Esophagus muscularis mucosa (tissue), 4 donors: ENCODE measurements at regions not wholly inside any gene's neighbourhood (a gene's known extent, or its start where the extent isn't known, plus 50 kb on each side); places are given as distances from the start of the nearest gene placed in this dataset.
"Not testable (repeated sequence)": the region's sequence is repeated elsewhere in the genome, so short reads cannot be mapped to it uniquely, and the experiment has no call there.

Source experiments
- DNase-seq: peaks from one replicate; pipeline ENCODE4 v3.0.0-alpha.2; 2017; ENCODE audit errors: extremely low spot score
- H3K27ac ChIP-seq, 4 donors: fragments of 200-600 bp; sonication (generic); replicated peaks in 1 of 4; 1 replicate in 3 of 4; 2 replicates in 1 of 4; pipeline ENCODE4 v1.5.1; 2016 to 2019; ENCODE audit warnings: mild to moderate bottlenecking in 1 of 4
- H3K27me3 ChIP-seq, 4 donors: fragments of 200-600 bp; sonication (generic); one replicate each; pipeline versions ENCODE4 v1.5.1 to v1.6.0; 2016 to 2019
- H3K36me3 ChIP-seq, 4 donors: fragments of 200-600 bp; sonication (generic); one replicate each; pipeline ENCODE4 v1.5.1; 2016 to 2019
- H3K4me1 ChIP-seq, 4 donors: fragments of 200-600 bp; sonication (generic); one replicate each; pipeline ENCODE4 v1.5.1; 2016 to 2019
- H3K4me3 ChIP-seq, 4 donors: fragments of 200-600 bp; sonication (generic); 1 replicate in 2 of 4; 2 replicates in 2 of 4; pipeline ENCODE4 v1.5.1; 2016 to 2019; ENCODE audit warnings: mild to moderate bottlenecking in 4 of 4, moderate library complexity in 1 of 4
- H3K9me3 ChIP-seq, 4 donors: fragments of 200-600 bp; sonication (generic); 1 replicate in 3 of 4; 2 replicates in 1 of 4; pipeline ENCODE4 v1.5.1; 2016 to 2019
- EP300 ChIP-seq: sonication (generic); formaldehyde crosslinking; IDR thresholded peaks from one replicate; pipeline ENCODE4 v1.6.1; 2017; ENCODE audit warnings: antibody characterized with exemption
- POLR2A ChIP-seq: fragments of 450-650 bp; IDR thresholded peaks from one replicate; pipeline ENCODE4 v1.6.1; 2017; ENCODE audit warnings: antibody characterized with exemption, moderate library complexity, mild to moderate bottlenecking, low read depth
- POLR2AphosphoS5 ChIP-seq, 2 donors: sonication (generic); formaldehyde crosslinking; IDR thresholded peaks; one replicate each; pipeline ENCODE4 v1.6.1; 2017; ENCODE audit warnings: antibody characterized with exemption in 2 of 2
- WGBS: methylation state at CpG from one replicate; pipeline ENCODE4 v1.1.5; 2018; 5-methylcytosine and 5-hydroxymethylcytosine counted together
- intact Hi-C: fragments of 100-400 bp; cut with DNase I; formaldehyde crosslinking; loops from one replicate; pipeline ENCODE4 v1.15.1; 2023
- TF ChIP-seq, protein P1 (sequence below), 3 experiments: fragments of 200-600 bp in 2 of 3; fragments of 450-650 bp in 1 of 3; sonication (generic) in 2 of 3; IDR thresholded peaks; one replicate each; pipeline ENCODE4 v1.5.1; 2017 to 2019; ENCODE audit warnings: antibody characterized with exemption in 3 of 3, mild to moderate bottlenecking in 2 of 3, moderate library complexity in 1 of 3

DNA sequence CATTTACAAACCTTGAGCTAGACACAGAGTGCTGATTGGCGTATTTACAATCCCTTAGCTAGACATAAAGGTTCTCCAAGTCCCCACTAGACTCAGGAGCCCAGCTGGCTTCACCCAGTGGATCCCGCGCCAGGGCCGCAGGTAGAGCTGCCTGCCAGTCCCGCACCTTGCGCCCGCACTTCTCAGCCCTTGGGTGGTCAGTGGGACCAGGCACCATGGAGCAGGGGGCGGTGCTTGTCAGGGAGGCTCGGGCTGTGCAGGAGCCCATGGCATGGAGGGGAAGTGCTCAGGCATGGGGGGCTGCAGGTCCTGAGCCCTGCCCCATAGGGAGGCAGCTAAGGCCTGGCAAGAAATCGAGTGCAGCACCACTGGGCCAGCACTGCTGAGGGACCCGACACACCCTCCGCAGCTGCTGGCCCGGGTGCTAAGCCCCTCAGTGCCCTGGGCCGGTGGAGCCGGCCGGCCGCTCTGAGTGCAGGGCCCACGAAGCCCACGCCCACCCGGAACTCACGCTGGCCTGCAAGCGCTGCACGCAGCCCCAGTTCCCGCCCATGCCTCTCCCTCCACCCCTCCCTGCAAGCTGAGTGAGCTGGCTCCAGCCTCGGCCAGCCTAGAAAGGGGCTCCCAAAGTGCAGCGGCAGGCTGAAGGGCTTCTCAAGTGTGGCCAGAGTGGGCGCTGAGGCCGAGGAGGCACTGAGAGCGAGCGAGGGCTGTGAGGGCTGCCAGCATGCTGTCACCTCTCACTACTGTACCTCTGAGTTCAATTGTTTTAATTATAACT, 1213.9 kb downstream of the OTOL1 start:
- Histone ChIP-seq H3K4me1 (no peaks in the 10 kb centered on the region), H3K27ac (no peak overlapping the region), H3K36me3 (no peaks in the 10 kb centered on the region), H3K9me3 (no peaks in the 10 kb centered on the region), H3K4me3 (no peak overlapping the region), H3K27me3 (no peaks in the 10 kb centered on the region)
- no peak for DNase-seq
- intact Hi-C loops, result no loop called here
- WGBS, result 94% methylated on average over 7 of the region's 30 CpGs
- TF ChIP-seq POLR2A, result no peak
- TF ChIP-seq, protein P1, sequence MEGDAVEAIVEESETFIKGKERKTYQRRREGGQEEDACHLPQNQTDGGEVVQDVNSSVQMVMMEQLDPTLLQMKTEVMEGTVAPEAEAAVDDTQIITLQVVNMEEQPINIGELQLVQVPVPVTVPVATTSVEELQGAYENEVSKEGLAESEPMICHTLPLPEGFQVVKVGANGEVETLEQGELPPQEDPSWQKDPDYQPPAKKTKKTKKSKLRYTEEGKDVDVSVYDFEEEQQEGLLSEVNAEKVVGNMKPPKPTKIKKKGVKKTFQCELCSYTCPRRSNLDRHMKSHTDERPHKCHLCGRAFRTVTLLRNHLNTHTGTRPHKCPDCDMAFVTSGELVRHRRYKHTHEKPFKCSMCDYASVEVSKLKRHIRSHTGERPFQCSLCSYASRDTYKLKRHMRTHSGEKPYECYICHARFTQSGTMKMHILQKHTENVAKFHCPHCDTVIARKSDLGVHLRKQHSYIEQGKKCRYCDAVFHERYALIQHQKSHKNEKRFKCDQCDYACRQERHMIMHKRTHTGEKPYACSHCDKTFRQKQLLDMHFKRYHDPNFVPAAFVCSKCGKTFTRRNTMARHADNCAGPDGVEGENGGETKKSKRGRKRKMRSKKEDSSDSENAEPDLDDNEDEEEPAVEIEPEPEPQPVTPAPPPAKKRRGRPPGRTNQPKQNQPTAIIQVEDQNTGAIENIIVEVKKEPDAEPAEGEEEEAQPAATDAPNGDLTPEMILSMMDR (IDR thresholded peaks at IDR 0.05), result no peak
- TF ChIP-seq EP300, result no peak
- TF ChIP-seq POLR2AphosphoS5 (IDR thresholded peaks at IDR 0.05), result no peak

GRCh38 chr3:162717074-162717473, 1220.5 kb downstream of the OTOL1 start:
- H3K27me3 ChIP-seq, H3K9me3 ChIP-seq, H3K27ac ChIP-seq, DNase-seq, H3K4me3 ChIP-seq, H3K36me3 ChIP-seq, H3K4me1 ChIP-seq, intact Hi-C loops: not testable (repeated sequence)
- WGBS, result 91% methylated on average over 6 of the region's 6 CpGs

DNA sequence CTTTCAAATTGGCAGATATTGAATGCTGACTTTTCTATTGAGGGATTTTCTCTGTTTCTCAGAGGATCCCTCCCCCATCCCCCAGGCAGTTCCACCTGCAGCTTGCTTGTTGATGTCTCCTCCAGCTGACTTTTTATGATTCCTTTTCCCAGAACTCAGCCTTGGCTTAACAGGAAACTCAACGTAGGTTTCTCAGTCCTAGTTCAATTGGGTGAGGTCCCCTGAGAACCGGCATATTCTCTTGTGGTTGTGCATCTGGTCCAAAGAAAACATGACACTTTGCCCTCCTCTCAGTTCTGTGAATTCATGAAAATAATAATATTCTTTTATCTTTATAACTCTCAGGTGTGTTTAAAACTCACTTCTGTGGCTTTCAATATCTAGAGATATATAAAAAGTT, 1222.1 kb downstream of the OTOL1 start:
- no peaks in the 10 kb centered on the region for H3K4me1 ChIP-seq
- TF ChIP-seq POLR2AphosphoS5 (IDR thresholded peaks at IDR 0.05) (no peak), POLR2A (no peak), EP300 (no peak)
- TF ChIP-seq, protein P1 (IDR thresholded peaks at IDR 0.05), result no peak
- no peaks in the 10 kb centered on the region for H3K36me3 ChIP-seq
- WGBS, result 84% methylated on average over 2 of the region's 2 CpGs
- H3K9me3 ChIP-seq, result no peaks in the 10 kb centered on the region
- DNase-seq, result no peak
- no peak overlapping the region for H3K4me3 ChIP-seq
- no peaks in the 10 kb centered on the region for H3K27me3 ChIP-seq
- intact Hi-C loops, result no loop called here
- H3K27ac ChIP-seq, result no peak overlapping the region

DNA sequence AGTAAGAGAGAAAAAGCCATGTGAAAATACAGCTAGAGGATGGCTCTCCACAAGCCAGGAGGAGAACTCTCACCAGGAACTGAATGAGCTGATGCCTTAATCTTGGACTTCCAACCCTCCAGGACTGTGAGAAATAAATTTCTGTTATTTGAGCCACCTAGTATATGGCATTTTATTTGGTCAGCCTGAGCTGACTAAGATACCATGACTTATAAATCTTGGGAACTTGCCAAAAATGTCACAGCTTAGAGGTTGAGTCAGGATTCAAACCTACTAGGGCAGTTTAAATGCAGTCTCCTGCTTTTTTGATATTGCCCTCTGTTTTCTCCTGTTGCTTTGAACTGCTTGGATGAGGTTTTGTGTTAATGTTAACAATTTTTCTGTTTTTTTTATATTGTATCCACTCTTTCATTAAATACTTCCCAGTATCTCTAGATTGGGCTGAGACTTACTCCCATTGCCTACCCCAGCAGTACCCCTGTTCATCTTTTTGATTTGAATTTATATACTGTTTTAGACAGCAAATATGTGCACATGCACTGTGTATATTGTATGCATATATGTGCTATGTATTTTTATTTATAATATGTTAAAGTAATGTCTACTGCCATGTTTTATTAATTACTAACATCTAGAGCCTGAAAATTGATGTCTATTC, 1223.2 kb downstream of the OTOL1 start:
- H3K9me3 ChIP-seq, result no peaks in the 10 kb centered on the region
- no peak for DNase-seq
- intact Hi-C loops, result no loop called here
- no peak overlapping the region for H3K4me3 ChIP-seq
- TF ChIP-seq POLR2AphosphoS5 (IDR thresholded peaks at IDR 0.05), result no peak
- TF ChIP-seq, protein P1 (IDR thresholded peaks at IDR 0.05), result no peak
- no peak for TF ChIP-seq POLR2A
- no peak for TF ChIP-seq EP300
- H3K27ac ChIP-seq, result no peak overlapping the region
- H3K36me3 ChIP-seq, result no peaks in the 10 kb centered on the region
- H3K27me3 ChIP-seq, result no peaks in the 10 kb centered on the region
- H3K4me1 ChIP-seq, result no peaks in the 10 kb centered on the region

GRCh38 chr3:162721736-162722135, 1225.1 kb downstream of the OTOL1 start:
- intact Hi-C loops, result no loop called here
- DNase-seq, result no peak
- WGBS, result 83% methylated on average over 1 of the region's 1 CpG
- Histone ChIP-seq H3K27ac (no peak overlapping the region), H3K4me1 (no peaks in the 10 kb centered on the region), H3K4me3 (no peak overlapping the region), H3K36me3 (no peaks in the 10 kb centered on the region), H3K27me3 (no peaks in the 10 kb centered on the region), H3K9me3 (no peaks in the 10 kb centered on the region)
- TF ChIP-seq EP300 (no peak), POLR2AphosphoS5 (IDR thresholded peaks at IDR 0.05) (no peak), POLR2A (no peak)
- TF ChIP-seq, protein P1 (IDR thresholded peaks at IDR 0.05), result no peak
